Pons (tissue), 1 donor: ENCODE measurements at regions not wholly inside any gene's neighbourhood (a gene's known extent, or its start where the extent isn't known, plus 50 kb on each side); places are given as distances from the start of the nearest gene placed in this dataset.
"Not testable (repeated sequence)": the region's sequence is repeated elsewhere in the genome, so short reads cannot be mapped to it uniquely, and the experiment has no call there.

ENCODE experiments used
- DNase-seq: peaks from one replicate; pipeline ENCODE4 v3.0.0-alpha.2; 2016; ENCODE audit warnings: low spot score

GRCh38 chr4:13985837-13986236, 358.3 kb upstream of the BOD1L1 start:
- peak; percentile 60 for DNase-seq

GRCh38 chr4:13986548-13986947, 359.0 kb upstream of the BOD1L1 start:
- DNase-seq, result no peak

- no peak for DNase-seq
These were observed 361.1 kb upstream of the BOD1L1 start for GRCh38 chr4:13988353-13989305.

GRCh38 chr4:13989501-13989900, 362.0 kb upstream of the BOD1L1 start:
- no peak for DNase-seq

GRCh38 chr4:13990596-13991589, 363.4 kb upstream of the BOD1L1 start:
- no peak for DNase-seq

DNA sequence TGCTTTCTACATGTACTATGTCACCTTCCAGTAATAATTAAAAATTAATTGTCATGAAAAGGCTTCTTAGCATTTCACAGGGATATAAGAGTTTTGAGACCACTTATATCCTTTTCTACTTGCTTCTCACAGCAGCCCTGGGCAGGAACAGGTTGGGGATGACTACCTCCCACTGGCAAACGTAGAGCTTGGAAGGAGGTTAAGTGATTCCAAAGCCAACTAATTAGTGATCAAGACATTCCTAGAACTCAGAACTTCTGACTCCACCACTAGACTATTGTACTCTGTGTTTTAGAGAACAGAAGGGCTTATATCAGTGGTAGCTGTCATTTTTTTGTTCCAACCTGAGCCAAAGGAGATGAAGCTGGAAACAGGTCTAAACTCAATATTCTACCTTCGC, 364.5 kb upstream of the BOD1L1 start:
- no peak for DNase-seq

- DNase-seq, result no peak
These were observed 365.5 kb upstream of the BOD1L1 start for GRCh38 chr4:13992975-13993520.

DNA sequence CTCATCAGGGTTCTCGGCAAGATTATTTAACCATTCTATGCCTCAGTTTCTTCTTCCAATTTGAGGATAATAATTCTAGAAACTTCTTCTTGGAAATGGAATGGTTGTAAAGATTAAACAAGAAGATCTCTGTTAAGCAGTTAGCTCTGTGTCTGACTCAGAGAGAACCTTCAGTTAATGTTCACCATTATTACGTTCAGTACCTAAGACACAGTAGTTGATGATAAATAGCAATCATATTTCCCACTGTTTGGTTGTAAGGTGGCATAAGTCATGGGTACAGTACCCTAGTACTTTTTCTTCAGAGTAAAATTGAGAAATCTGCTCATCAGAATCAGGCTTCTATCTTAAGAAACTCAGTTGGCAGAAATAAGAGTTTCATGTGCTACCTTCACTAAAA, 366.5 kb upstream of the BOD1L1 start:
- no peak for DNase-seq

- DNase-seq, result no peak
These were observed 371.4 kb upstream of the BOD1L1 start for GRCh38 chr4:13998850-13999445.

GRCh38 chr4:14000091-14000814, 372.7 kb upstream of the BOD1L1 start:
- no peak for DNase-seq

GRCh38 chr4:14002331-14002730, 374.8 kb upstream of the BOD1L1 start:
- DNase-seq, result not testable (repeated sequence)

DNA sequence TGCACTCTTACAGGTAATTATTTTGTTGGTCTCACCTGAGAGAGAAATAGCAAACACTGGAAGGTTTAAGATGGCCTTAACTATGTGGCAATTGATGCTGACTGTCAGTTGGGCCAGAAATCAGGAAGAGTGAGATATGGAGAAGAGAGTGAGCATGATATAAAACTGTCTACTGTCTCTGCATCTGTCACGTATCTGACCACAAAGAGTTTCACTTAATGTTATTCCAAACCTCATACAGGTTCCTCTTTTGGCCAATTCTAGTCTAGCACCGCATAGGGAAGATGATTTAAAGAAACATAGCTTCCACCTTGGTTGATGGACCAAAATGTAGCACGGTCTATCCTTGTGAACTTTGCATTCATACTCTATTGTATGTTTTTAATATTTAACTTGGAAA, 381.0 kb upstream of the BOD1L1 start:
- no peak for DNase-seq

DNA sequence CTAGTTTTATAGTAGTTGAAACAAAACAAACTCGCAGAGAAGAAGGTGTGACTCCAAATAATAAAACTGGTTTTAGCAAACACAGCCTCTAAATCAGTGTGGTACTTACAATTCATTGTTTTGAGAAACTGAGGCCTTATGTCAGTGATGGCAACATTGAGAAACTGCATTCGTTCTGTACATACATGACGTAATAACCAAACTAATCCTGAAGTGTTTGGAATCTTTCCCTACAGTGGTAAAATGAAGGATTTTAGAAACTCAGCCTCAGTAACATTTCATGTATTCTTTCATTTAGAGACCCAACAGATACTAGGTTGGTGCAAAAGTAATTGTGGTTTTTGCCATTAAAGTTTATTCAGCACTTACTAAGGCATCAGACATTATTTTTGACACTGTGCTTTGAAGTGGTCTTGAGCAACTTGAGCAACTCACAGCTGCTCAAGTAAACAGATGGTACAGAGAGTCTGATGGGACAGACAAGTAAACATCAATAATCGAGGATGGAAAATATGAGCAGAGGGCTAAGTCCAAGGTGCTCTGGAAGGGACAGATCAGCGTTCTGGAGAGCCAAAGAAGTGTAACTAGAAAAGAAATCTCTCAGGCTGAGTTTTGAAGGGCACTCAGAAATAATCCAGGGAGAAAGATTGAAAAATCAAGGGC, 390.8 kb upstream of the BOD1L1 start:
- no peak for DNase-seq

GRCh38 chr4:14022456-14022855, 394.9 kb upstream of the BOD1L1 start:
- no peak for DNase-seq

- no peak for DNase-seq
These were observed 395.5 kb upstream of the BOD1L1 start for GRCh38 chr4:14023036-14023435.

GRCh38 chr4:14023896-14024295, 396.4 kb upstream of the BOD1L1 start:
- no peak for DNase-seq

GRCh38 chr4:14025111-14025510, 397.6 kb upstream of the BOD1L1 start:
- DNase-seq, result no peak

GRCh38 chr4:14025891-14026290, 398.4 kb upstream of the BOD1L1 start:
- DNase-seq, result no peak

- no peak for DNase-seq
These were observed 401.3 kb upstream of the BOD1L1 start for GRCh38 chr4:14028862-14029261.

DNA sequence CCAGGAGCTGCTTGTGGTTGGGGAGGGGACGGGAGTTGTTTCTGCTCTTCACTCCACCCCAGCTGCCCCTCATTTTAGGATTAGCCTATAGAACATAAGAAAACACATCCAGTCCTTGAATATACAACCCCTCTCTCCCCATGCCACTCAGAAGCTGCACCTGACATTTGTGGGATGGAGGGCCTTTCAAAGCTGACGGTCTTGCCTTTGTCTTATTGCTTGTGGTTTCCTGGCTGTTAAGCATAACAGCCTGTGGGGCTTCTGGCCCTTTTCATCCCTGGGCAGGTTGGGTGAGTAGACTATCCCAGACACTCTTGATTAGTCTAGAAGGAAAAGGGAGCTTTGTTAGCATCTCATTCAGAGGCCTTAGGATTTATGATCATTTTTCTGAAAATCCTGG, 407.6 kb upstream of the BOD1L1 start:
- no peak for DNase-seq

DNA sequence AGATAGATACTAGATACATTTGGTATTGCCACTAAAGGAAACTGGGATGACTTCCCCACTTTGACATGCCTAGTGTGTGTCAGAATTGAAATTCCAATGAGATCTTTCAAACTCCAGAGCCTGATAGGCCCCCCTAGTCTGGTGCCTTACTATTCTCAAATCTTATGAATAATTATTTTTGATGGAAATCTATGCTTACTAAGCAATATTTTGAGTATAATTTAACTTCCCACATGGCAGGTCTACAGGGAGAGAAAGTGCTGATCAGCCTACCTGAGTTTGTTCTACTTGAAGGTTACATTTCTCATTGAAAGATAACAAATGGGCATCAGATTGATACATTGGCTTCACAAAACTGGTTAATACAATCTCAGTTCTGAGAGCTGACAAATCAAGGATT, 415.7 kb upstream of the BOD1L1 start:
- DNase-seq, result no peak
